DOHH2 (cell line): ENCODE measurements at regions not wholly inside any gene's neighbourhood (a gene's known extent, or its start where the extent isn't known, plus 50 kb on each side); places are given as distances from the start of the nearest gene placed in this dataset.

ENCODE experiments used
- H3F3A ChIP-seq: fragments of 200-600 bp; sonication (generic), shearing (Covaris generic); 2 replicates; pipeline ENCODE4 v1.6.0; 2016; ENCODE audit warnings: antibody characterized with exemption, mild to moderate bottlenecking; ENCODE audit not compliant: control insufficient read depth, insufficient read depth
- H3K27ac ChIP-seq: fragments of 200-600 bp; sonication (generic); 2 replicates; pipeline ENCODE4 v1.5.1; 2014; ENCODE audit warnings: low read depth, mild to moderate bottlenecking, low read length, moderate library complexity
- H3K27me3 ChIP-seq: fragments of 200-600 bp; sonication (generic); 2 replicates; pipeline ENCODE4 v1.6.1; 2014; ENCODE audit warnings: mild to moderate bottlenecking, low read length, mixed read lengths; ENCODE audit not compliant: control insufficient read depth
- H3K36me3 ChIP-seq: fragments of 200-600 bp; sonication (generic); 2 replicates; pipeline ENCODE4 v1.6.1; 2014; ENCODE audit warnings: mild to moderate bottlenecking, low read length, moderate library complexity, mixed read lengths; ENCODE audit not compliant: control insufficient read depth
- H3K4me1 ChIP-seq: fragments of 200-600 bp; sonication (generic); 2 replicates; pipeline ENCODE4 v1.6.1; 2014; ENCODE audit warnings: mild to moderate bottlenecking, low read length, mixed read lengths; ENCODE audit not compliant: control insufficient read depth
- H3K4me2 ChIP-seq: fragments of 200-600 bp; sonication (generic); 2 replicates; pipeline ENCODE4 v1.6.0; 2014; ENCODE audit warnings: mild to moderate bottlenecking, low read length, moderate library complexity
- H3K4me3 ChIP-seq: fragments of 200-600 bp; sonication (generic); 2 replicates; pipeline ENCODE4 v1.5.1; 2014; ENCODE audit warnings: mild to moderate bottlenecking, low read length, mixed read lengths
- H3K79me2 ChIP-seq: fragments of 200-600 bp; sonication (generic); 2 replicates; pipeline ENCODE4 v1.6.1; 2014; ENCODE audit warnings: mild to moderate bottlenecking, low read length, mixed read lengths; ENCODE audit not compliant: control insufficient read depth
- H3K9me2 ChIP-seq: fragments of 200-600 bp; sonication (generic); replicated peaks from 2 replicates; pipeline ENCODE4 v1.6.1; 2014; ENCODE audit warnings: mild to moderate bottlenecking, low read length, mixed read lengths; ENCODE audit not compliant: control insufficient read depth
- H3K9me3 ChIP-seq: fragments of 200-600 bp; sonication (generic); 2 replicates; pipeline ENCODE4 v1.6.1; 2014; ENCODE audit warnings: antibody characterized with exemption, low read length, mixed read lengths; ENCODE audit not compliant: control insufficient read depth, insufficient read depth
- H4K20me1 ChIP-seq: fragments of 200-600 bp; sonication (generic); 2 replicates; pipeline ENCODE4 v1.6.0; 2014; ENCODE audit warnings: low read depth, mild to moderate bottlenecking, antibody characterized with exemption, low read length, moderate library complexity; ENCODE audit not compliant: control insufficient read depth, insufficient read depth
- CTCF ChIP-seq: fragments of 200-600 bp; sonication (generic); IDR thresholded peaks from one replicate; pipeline ENCODE4 v1.5.1; 2014; ENCODE audit warnings: antibody characterized with exemption, mild to moderate bottlenecking, low read depth, low read length; ENCODE audit not compliant: poor library complexity, severe bottlenecking
- EZH2phosphoT487 ChIP-seq: fragments of 200-600 bp; sonication (generic); IDR thresholded peaks from 2 replicates; pipeline ENCODE4 v1.6.1; 2017; ENCODE audit warnings: borderline replicate concordance, mild to moderate bottlenecking, antibody characterized with exemption, low read length, moderate library complexity, mixed read lengths

GRCh38 chr11:25293166-25293565 is 796.3 kb downstream of the LUZP2 start:
- H3K9me3 ChIP-seq: no peaks in the 10 kb centered on the region
- TF ChIP-seq EZH2phosphoT487: no peak
- no peak for TF ChIP-seq CTCF
- no peak overlapping the region for H3K27ac ChIP-seq
- no peak overlapping the region for H3K4me3 ChIP-seq
- no peaks in the 10 kb centered on the region for H3K79me2 ChIP-seq
- no peaks in the 10 kb centered on the region for H3K27me3 ChIP-seq
- H3K4me1 ChIP-seq: peaks cover 22% of the 10 kb centered on the region
- no peaks in the 10 kb centered on the region for H3K36me3 ChIP-seq
- no peak overlapping the region for H3K4me2 ChIP-seq
- H3F3A ChIP-seq: no peaks in the 10 kb centered on the region
- no peaks in the 10 kb centered on the region for H4K20me1 ChIP-seq
- H3K9me2 ChIP-seq: no peaks in the 10 kb centered on the region

DNA sequence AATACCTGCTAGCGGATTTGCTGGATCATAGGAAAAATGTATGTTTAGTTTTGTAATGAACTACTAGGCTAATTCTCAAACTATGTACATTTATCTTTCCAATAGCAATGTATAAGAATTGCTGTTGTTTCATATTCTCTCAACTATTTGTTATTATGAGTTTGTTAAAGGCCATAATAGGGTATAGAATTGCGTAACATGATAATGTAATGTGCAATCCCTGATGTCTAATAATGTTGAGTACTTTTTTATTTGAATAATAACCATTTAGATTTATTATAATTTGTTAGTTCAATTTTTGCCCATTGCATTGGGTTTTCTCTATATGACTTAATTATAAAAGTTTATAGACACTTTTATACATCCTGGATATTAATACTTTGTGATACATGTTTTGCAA is 801.6 kb downstream of the LUZP2 start:
- TF ChIP-seq EZH2phosphoT487 (no peak), CTCF (no peak)
- Histone ChIP-seq H3K4me3 (no peak overlapping the region), H3K27me3 (no peaks in the 10 kb centered on the region), H3K36me3 (no peaks in the 10 kb centered on the region), H3K9me3 (0 out of 2 replicates have a peak, but pooled peaks cover 3% of the 10 kb centered on the region), H3K9me2 (no peaks in the 10 kb centered on the region), H4K20me1 (no peaks in the 10 kb centered on the region), H3F3A (no peaks in the 10 kb centered on the region), H3K27ac (no peak overlapping the region), H3K79me2 (no peaks in the 10 kb centered on the region), H3K4me1 (no peaks in the 10 kb centered on the region), H3K4me2 (no peak overlapping the region)

DNA sequence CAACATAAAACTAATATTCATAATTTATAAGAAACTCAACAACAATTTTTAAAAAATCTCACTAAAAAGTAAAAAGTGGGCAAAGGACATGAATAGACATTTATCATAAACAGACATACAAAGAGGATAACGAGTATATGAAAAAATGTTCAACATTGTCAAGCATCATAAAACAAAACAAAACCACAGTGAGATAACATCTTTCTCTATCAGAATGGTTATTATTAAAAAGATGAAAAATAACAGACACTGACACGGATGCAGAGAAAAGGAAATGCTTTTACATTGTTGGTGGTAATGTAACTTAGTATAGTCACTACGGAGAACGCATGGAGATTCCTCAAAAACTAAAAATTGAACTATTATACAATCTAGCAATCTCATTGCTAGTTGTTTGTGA is 813.0 kb downstream of the LUZP2 start:
- H3K4me3 ChIP-seq: no peak overlapping the region
- no peaks in the 10 kb centered on the region for H3F3A ChIP-seq
- TF ChIP-seq EZH2phosphoT487: no peak
- no peak for TF ChIP-seq CTCF
- no peaks in the 10 kb centered on the region for H3K9me2 ChIP-seq
- no peaks in the 10 kb centered on the region for H3K4me1 ChIP-seq
- no peaks in the 10 kb centered on the region for H3K9me3 ChIP-seq
- no peak overlapping the region for H3K27ac ChIP-seq
- no peaks in the 10 kb centered on the region for H3K36me3 ChIP-seq
- no peaks in the 10 kb centered on the region for H4K20me1 ChIP-seq
- H3K27me3 ChIP-seq: no peaks in the 10 kb centered on the region
- H3K79me2 ChIP-seq: no peaks in the 10 kb centered on the region
- no peak overlapping the region for H3K4me2 ChIP-seq

GRCh38 chr11:25317216-25317615 is 820.4 kb downstream of the LUZP2 start:
- Histone ChIP-seq H4K20me1 (no peaks in the 10 kb centered on the region), H3K9me2 (no peaks in the 10 kb centered on the region), H3K4me3 (no peak overlapping the region), H3K36me3 (no peaks in the 10 kb centered on the region), H3K27ac (no peak overlapping the region), H3K9me3 (no peaks in the 10 kb centered on the region), H3K4me1 (no peaks in the 10 kb centered on the region), H3K79me2 (no peaks in the 10 kb centered on the region), H3F3A (no peaks in the 10 kb centered on the region), H3K4me2 (no peak overlapping the region), H3K27me3 (no peaks in the 10 kb centered on the region)
- TF ChIP-seq EZH2phosphoT487 (no peak), CTCF (no peak)
